GM21528 (cell line): ENCODE measurements at regions not wholly inside any gene's neighbourhood (a gene's known extent, or its start where the extent isn't known, plus 50 kb on each side); places are given as distances from the start of the nearest gene placed in this dataset.
"Not testable (repeated sequence)": the region's sequence is repeated elsewhere in the genome, so short reads cannot be mapped to it uniquely, and the experiment has no call there.

Source experiments
- ATAC-seq: cut with Tn5 transposase; IDR thresholded peaks from one replicate; pipeline ENCODE4 v1.9.1; 2021; ENCODE audit warnings: mild to moderate bottlenecking, moderate library complexity; ENCODE audit not compliant: unreplicated experiment, low FRiP score

DNA sequence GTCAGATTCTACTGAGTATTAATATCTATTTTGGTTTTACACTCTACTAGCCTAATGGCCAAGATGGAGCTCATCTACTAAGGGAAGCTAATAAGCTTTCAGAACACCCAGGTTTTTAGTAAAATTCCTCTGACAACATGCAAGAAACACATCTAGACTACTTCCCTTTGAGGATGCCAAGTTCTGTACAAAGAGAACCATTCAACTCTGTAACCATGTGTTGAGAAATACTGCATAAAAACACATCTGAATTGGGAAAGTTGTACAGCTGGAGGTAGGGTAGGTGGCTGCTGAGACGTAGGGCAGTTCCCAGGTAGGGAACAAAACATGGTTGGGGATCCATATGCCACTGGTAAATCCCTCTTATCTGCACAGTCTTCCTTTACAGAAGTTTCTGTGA, 66.2 kb downstream of the SC5D start:
- no peak for ATAC-seq

DNA sequence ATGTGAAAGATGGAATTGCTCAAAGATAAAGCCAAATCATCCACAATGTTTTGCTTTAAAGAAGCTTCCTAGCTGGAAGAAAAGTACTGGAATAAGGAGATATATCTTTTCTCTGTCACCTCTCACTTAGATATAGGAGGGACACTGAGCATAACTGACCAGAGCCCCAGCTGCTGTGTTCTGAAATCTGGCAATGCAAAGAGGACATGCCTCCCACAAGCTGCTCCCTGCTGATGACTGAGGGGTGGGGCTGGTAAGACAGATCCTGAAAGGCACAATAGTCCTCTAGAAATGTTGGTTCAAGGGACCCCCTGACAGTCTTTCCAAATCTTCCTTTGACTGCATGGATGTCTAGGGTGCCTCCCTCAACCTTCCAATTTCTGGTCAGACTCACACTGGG, 67.0 kb downstream of the SC5D start:
- no peak for ATAC-seq

DNA sequence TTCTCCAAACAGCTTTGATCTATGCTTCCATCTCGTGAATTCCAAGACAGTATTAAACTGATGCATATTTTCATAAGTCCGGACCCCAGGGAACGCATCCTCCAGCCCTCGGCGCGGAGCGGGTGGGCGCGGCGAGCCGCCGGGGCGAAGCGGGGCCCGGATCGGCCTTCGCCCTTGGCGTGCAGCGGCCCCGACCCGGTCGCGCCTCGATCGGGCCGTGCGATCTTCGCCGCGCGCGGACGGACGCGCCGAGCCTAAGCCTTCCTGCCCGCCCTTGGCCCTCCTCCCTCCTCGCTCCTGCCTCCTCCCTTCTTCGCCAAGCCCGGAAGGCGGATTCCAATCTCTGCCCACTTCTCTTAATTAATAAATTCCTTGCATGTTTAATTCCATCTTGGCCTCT, 70.4 kb downstream of the SC5D start:
- not testable (repeated sequence) for ATAC-seq

DNA sequence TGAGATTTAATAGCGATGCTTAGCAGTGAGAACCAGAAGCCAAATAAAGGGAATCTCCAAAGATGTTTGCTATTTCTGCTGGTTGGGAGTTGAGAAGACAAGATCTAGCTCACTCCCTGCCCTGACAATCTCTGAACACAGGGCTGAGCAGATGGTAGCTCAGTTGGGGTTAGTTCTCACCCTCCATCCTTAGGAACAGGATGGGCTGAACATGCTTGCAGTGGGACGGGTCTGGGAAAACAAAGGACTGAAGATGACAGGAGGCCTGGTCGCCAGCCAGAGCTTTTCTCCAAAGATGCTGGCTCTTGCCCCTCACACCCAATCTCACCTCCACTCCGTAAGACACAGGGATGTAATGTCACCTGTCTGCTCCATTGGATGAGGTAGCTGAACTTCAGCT, 72.7 kb downstream of the SC5D start:
- no peak for ATAC-seq

DNA sequence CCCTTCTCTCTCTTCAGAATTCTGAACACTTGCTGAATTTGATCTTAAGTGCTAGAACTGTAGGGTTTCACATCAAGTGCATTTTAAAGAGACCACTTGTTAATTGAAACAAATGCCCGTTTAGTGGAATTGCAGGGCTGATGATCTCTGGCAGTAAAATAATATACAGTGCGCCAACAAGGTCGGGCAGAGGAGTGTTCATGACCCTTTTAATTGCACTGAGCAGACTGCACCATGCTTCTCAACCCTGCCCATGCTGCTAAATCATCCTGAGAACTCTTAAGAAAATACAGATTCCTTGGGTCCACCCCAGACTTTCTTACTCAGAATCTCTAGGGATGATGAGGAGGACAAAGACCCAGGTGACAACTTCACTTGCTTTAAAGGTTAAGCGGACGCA, 73.5 kb downstream of the SC5D start:
- ATAC-seq, result no peak

DNA sequence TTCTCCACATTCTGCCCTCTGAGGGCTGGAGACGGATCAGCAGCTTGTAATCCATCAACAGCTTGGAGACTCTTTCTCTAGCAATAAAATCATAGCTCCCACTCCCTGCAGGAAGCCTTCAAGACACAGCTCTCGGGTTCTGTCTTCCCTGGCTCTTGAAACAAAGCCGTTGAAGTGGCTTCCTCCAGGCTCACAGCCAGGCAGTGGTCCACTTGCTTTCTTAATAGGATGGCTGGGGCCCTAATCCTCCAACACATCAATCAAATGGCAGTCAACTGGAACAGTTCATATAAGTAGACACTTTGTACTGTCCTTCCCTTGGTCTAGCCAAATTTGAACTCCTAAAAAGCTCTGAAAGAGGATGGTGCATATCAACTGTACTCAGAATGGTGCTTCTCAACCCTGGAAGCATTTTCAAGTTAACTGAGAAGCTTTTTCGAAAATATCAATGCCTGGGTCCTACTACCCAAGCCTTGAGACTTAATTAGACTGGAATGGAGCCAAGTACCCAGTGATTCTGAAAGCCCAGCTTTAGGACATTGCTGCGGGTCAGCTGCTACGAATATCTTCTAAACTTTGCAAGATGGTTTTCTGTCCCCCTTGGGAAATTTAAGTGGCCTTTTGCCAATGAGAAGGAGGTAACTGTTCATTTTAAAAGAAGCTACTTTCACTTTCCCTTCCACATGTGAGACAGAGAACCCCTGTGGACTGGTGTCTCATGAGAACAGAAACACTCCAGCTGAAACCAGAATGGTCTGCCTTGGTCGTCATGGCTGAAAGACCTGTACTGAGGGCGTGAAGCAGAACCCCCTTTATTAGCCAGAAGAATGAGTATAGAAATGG, 74.7 kb downstream of the SC5D start:
- ATAC-seq, result peak; percentile 85

DNA sequence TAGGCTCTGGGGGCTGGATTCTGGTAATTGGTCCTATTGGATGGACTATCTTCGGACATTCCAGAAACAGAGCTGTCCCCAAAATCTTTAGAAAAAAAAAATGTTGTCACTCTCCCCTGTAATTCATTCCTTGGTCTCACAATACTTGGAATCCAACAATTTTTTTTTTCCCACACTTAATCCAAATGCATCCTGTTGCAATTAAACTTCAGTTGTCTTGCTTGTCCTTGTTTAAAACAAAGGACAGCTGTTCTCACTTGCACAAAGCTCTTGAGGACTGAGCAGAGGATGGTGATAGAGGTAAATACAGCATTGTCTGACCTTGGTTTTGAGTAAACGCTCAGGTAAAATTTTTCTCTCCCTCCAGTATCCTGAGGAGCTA, 75.3 kb downstream of the SC5D start:
- ATAC-seq, result no peak

DNA sequence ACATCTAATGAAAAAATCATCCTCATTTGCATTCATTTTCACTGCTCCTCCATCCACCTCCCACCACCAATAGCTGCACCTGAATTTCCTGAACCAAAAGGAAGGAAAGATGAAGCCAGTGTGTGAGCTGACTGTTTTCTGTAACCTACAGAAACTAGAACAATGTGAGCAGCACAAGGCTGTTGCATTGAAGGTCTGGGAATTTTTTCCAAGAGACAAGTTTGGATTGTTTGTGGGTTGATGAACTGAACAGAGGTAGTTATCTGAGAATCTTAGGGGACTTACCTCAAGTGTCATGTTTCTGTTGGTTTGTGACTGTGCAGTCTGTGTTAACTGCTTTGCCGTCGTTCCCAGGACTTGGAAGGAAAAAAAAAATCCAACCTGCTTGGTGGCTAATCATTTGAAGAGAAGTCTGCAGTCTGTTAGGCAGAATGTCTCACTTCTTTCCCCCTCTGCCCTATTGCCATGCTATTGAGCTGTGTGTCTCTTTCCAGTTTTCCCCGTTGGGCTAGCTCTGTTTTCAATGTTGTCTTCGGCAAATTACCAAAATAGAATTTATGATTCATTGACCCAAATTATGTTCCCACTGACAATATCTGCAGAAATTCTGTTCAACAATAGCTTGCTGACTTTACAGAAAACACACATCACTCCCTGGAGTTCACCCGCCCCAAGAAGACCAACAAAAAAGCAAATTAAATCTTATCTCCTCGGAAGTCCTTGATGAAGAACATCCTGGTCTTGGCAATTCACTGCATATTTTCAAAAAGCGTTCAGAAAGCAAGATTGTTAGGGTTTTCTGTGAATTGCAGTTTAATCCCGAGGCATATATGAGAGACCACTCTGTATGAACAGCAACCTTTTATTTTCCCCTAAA, 76.0 kb downstream of the SC5D start:
- no peak for ATAC-seq

DNA sequence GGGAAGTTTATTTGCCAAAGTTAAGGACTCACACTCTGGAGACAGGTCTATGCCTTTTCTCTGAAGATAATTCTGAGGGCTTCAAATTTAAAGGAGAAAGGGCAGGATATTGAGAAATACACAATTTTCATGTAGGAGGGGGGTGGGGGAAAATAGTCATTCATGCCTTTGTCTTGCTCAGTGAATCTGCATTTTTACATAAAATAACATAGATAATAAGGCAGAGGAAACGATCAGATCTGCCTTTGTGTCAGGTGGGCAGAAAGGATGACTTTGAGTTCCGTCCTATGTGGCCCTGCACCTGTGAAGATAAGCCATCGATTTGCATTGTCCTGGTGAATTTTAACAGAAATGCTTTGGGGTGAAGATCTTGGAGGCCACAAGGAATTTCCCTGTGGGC, 76.8 kb downstream of the SC5D start:
- ATAC-seq, result no peak

DNA sequence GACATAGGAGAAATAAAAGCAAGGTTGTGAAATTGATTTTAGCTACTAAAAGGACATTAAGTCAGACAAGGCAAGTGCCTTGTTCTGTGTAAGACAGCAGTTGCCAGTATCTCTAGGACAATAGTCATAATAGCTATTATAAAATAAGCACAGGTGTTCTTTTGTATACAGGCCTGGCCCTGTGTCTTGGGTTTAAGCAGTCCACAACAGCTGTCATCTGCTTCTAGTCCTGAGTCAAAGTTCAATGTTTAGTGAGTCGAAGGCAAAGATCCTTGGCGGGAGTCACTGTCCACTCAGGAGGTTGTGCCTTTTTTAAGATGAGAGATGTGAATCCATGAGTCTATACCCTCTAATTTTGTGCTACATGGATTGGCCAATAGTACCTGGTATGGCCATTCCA, 79.5 kb downstream of the SC5D start:
- no peak for ATAC-seq

DNA sequence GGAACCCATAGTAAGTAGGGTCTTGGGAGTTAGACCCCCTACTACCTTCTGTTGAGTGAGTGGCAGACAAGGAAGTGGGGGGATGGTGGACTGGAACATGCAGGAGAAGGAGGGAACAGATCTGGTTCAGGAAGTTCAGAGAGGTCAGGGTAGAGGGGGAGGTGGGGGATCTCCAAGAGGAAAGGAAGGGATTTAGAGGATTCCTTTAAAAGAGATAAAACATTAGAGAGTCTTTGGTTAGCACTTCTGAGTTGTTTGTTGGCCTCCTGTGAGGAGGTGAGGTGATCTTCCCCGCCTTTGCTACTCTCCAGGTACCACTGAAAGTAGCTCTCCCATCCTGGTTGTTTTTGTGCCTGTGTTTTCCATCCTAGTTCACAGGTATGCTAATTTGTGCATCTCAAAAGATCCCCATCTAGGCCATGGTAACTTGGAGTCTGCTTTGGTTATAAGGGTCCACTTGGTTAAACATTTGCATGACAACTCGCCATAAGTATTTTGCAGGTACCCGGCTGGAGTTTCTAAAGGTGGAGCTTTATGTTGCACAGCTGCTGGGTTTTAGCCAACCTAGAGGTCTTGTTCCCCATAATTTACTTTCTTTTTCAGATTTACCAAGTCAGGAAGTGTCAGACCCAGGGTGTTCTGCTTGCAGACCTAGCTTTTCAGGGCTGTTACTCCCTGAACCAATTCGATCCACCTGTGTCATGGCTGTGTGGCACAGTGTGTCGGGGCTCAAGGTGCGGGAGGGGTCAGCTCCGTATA, 79.3 kb upstream of the SORL1 start:
- ATAC-seq, result peak; percentile 88

DNA sequence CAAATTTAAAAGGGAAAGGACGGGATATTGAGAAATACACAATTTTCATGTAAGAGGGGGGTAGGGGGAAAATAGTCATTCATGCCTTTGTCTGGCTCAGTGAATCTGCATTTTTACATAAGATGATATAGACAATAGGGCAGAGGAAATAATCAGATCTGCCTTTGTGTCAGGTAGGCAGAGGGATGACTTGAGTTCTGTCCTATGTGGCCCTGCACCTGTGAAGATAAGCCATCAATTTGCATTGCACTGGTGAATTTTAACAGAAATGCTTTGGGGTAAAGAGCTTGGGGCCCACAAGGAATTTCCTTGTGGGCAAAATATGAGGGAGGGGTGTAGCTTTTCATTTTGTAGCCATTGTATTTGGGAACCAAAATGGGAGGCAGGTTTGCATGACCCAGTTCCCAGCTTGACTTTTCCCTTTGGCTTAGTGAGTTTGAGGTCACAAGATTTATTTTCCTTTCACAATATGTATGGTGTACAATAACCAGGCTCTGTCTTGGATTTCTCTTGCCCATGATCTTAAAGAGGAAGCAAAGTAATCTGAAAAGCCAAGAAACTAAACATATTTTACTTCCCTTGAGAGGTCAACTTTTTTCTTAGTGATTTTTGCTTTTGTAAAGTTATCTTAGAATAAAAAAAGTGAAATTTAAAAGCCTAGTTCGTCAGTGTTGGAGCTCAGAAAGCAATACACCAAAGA, 77.7 kb upstream of the SORL1 start:
- no peak for ATAC-seq

DNA sequence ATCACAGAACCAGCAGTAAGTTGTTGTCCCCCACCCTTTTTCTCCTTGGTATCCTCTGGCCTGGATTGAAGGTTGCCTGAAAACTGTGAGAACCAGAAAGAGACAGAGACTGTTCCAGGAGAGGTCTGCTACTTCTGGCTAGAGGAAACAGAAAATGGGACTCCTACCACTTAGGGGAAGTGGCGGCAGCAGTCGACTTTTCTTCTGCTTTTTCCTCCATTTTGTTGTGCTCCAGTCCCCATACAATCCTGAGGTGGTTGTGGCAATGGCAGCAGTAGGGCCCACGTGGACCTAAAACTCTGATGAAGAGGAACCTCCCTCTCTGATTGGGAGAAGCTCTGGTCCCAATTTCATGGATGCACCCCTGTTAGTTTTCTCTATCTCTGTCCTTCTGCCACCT, 76.0 kb upstream of the SORL1 start:
- no peak for ATAC-seq

DNA sequence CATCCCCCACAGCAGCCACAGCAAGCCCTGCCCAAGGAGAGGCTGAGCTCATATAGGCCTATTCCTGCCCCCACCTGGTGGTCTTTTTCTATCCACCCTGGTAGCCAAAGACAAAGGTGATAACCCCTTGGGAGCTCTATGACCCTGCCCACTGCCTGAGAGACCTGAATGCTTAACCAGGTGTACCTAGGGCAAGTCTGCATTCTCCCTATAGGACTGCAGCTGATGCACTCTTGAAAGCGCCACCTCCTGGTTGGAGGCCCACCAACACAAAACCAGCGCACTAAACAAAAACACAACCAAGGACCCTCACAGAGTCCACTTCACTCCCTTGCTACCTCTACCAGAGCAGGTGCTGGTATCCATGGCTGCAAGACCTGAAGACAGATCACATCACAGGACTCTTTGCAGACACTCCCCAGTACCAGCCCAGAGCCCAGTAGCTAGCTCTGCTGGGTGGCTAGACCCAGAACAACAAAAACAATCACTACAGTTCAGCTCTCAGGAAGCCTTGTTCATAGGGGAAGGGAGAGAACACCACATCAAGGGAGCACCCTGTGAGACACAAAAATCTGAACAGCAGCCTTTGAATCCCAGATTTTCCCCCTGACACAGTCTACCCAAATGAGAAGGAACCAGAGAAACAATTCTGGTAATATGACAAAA, 72.8 kb upstream of the SORL1 start:
- ATAC-seq, result not testable (repeated sequence)

DNA sequence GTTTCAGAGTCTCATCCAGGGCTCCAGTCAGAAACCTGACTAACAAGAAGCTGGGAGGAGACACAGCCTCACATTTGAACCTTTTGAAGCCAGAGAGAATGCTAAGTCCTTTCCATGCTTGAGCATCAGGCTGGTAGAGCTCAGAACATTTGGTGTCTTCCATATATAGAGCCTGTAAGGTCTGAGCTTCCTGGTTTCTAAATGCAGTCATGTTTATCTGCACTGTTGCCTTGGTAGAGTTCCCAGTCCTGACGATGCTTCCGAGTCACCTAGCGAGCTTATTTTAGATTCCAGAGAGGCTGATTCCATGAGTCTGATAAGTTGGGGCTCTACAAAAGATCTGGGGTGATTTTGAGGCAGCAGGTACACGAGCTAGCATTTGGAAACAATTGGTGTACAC, 68.4 kb upstream of the SORL1 start:
- no peak for ATAC-seq

DNA sequence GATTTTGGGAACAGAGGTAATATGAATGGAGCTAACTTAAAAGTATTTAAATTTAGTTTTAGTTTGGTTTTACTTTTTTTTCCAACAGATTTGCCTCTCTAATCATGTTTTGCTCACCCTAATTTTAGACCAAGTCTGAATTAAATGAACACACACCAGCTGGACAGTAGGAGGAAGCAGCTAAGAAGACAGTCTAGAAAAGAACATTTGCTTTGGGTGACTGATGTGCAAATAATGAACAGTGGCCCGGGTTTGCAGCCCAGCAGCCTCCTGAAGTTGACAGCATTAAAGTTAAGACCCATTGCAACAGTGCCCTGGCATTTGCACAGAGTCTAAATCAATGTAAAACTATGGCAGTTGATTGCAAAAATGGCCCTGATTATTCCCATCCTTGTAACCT, 66.4 kb upstream of the SORL1 start:
- no peak for ATAC-seq
